SU-DHL-6 (cell line): ENCODE measurements at regions not wholly inside any gene's neighbourhood (a gene's known extent, or its start where the extent isn't known, plus 50 kb on each side); places are given as distances from the start of the nearest gene placed in this dataset.

Source experiments
- EZH2phosphoT487 ChIP-seq: fragments of 200-600 bp; sonication (generic), shearing (Covaris generic); conservative IDR thresholded peaks from 2 replicates; pipeline ENCODE4 v1.6.1; 2018; ENCODE audit warnings: mild to moderate bottlenecking, antibody characterized with exemption, low read length, moderate library complexity, mixed read lengths
- TF ChIP-seq, protein P1 (sequence below): fragments of 200-600 bp; sonication (generic); IDR thresholded peaks from one replicate; pipeline ENCODE4 v1.5.1; 2017; ENCODE audit warnings: antibody characterized with exemption, mild to moderate bottlenecking, low read length, moderate library complexity; ENCODE audit not compliant: insufficient read depth, poor library complexity, severe bottlenecking

- TF ChIP-seq, protein P1, sequence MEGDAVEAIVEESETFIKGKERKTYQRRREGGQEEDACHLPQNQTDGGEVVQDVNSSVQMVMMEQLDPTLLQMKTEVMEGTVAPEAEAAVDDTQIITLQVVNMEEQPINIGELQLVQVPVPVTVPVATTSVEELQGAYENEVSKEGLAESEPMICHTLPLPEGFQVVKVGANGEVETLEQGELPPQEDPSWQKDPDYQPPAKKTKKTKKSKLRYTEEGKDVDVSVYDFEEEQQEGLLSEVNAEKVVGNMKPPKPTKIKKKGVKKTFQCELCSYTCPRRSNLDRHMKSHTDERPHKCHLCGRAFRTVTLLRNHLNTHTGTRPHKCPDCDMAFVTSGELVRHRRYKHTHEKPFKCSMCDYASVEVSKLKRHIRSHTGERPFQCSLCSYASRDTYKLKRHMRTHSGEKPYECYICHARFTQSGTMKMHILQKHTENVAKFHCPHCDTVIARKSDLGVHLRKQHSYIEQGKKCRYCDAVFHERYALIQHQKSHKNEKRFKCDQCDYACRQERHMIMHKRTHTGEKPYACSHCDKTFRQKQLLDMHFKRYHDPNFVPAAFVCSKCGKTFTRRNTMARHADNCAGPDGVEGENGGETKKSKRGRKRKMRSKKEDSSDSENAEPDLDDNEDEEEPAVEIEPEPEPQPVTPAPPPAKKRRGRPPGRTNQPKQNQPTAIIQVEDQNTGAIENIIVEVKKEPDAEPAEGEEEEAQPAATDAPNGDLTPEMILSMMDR, result no peak
- no peak for TF ChIP-seq EZH2phosphoT487
These were observed 102.6 kb upstream of the APCDD1 start for GRCh38 chr18:10351858-10352257.
